Mononuclear cell (primary cell): ENCODE measurements at regions not wholly inside any gene's neighbourhood (a gene's known extent, or its start where the extent isn't known, plus 50 kb on each side); places are given as distances from the start of the nearest gene placed in this dataset.
"Not testable (repeated sequence)": the region's sequence is repeated elsewhere in the genome, so short reads cannot be mapped to it uniquely, and the experiment has no call there.

Experiments used
- H3K27me3 ChIP-seq: 2 replicates; pipeline ENCODE4 v1.6.0; 2011; ENCODE audit warnings: low read length, control low read depth; ENCODE audit not compliant: insufficient read depth
- H3K4me1 ChIP-seq: 2 replicates; pipeline ENCODE4 v1.5.1; 2011; ENCODE audit warnings: mild to moderate bottlenecking, low read length, control low read depth; ENCODE audit not compliant: insufficient read depth
- H3K4me3 ChIP-seq: 2 replicates; pipeline ENCODE4 v1.5.1; 2011; ENCODE audit warnings: mild to moderate bottlenecking, low read length, moderate library complexity
- H3K9me3 ChIP-seq: 2 replicates; pipeline ENCODE4 v1.5.1; 2011; ENCODE audit warnings: low read depth, mild to moderate bottlenecking, control low read depth, low read length

- Histone ChIP-seq H3K4me3 (no peak overlapping the region), H3K4me1 (no peaks in the 10 kb centered on the region), H3K9me3 (no peaks in the 10 kb centered on the region), H3K27me3 (no peaks in the 10 kb centered on the region)
These were observed 1185.5 kb downstream of the FAM181B start for GRCh38 chr11:81548123-81548522.

- not testable (repeated sequence) for H3K27me3 ChIP-seq, H3K9me3 ChIP-seq, H3K4me3 ChIP-seq, H3K4me1 ChIP-seq
These were observed 1193.9 kb downstream of the FAM181B start for GRCh38 chr11:81539806-81540205.

GRCh38 chr11:81515566-81515965 is 1218.1 kb downstream of the FAM181B start:
- no peak overlapping the region for H3K4me3 ChIP-seq
- no peaks in the 10 kb centered on the region for H3K27me3 ChIP-seq
- H3K9me3 ChIP-seq = no peaks in the 10 kb centered on the region
- H3K4me1 ChIP-seq = no peaks in the 10 kb centered on the region

GRCh38 chr11:81497202-81497804 is 1236.4 kb downstream of the FAM181B start:
- Histone ChIP-seq H3K9me3 (no peaks in the 10 kb centered on the region), H3K4me1 (no peaks in the 10 kb centered on the region), H3K27me3 (no peaks in the 10 kb centered on the region), H3K4me3 (no peak overlapping the region)

- no peak overlapping the region for H3K4me3 ChIP-seq
- H3K9me3 ChIP-seq = no peaks in the 10 kb centered on the region
- H3K4me1 ChIP-seq = no peaks in the 10 kb centered on the region
- H3K27me3 ChIP-seq = no peaks in the 10 kb centered on the region
These were observed 1237.1 kb downstream of the FAM181B start for GRCh38 chr11:81496601-81497000.

- H3K4me1 ChIP-seq = no peaks in the 10 kb centered on the region
- no peak overlapping the region for H3K4me3 ChIP-seq
- no peaks in the 10 kb centered on the region for H3K9me3 ChIP-seq
- no peaks in the 10 kb centered on the region for H3K27me3 ChIP-seq
These were observed 1237.9 kb downstream of the FAM181B start for GRCh38 chr11:81495699-81496292.

GRCh38 chr11:81494431-81494830 is 1239.2 kb downstream of the FAM181B start:
- H3K4me1 ChIP-seq = no peaks in the 10 kb centered on the region
- no peaks in the 10 kb centered on the region for H3K9me3 ChIP-seq
- H3K4me3 ChIP-seq = no peak overlapping the region

GRCh38 chr11:81492923-81493445 is 1240.7 kb downstream of the FAM181B start:
- Histone ChIP-seq H3K4me1 (no peaks in the 10 kb centered on the region), H3K9me3 (no peaks in the 10 kb centered on the region), H3K4me3 (no peak overlapping the region), H3K27me3 (no peaks in the 10 kb centered on the region)

More at GRCh38 chr11:81494431-81494830, 1239.2 kb downstream of the FAM181B start:
- no peaks in the 10 kb centered on the region for H3K27me3 ChIP-seq

- Histone ChIP-seq H3K4me1 (no peaks in the 10 kb centered on the region), H3K27me3 (no peaks in the 10 kb centered on the region), H3K9me3 (no peaks in the 10 kb centered on the region), H3K4me3 (no peak overlapping the region)
These were observed 1246.6 kb downstream of the FAM181B start for GRCh38 chr11:81487109-81487508.

- no peaks in the 10 kb centered on the region for H3K9me3 ChIP-seq
- H3K4me3 ChIP-seq = no peak overlapping the region
- H3K27me3 ChIP-seq = no peaks in the 10 kb centered on the region
- H3K4me1 ChIP-seq = no peaks in the 10 kb centered on the region
These were observed 1249.5 kb downstream of the FAM181B start for GRCh38 chr11:81484196-81484595.

- no peaks in the 10 kb centered on the region for H3K4me1 ChIP-seq
- no peaks in the 10 kb centered on the region for H3K9me3 ChIP-seq
- H3K27me3 ChIP-seq = no peaks in the 10 kb centered on the region
- no peak overlapping the region for H3K4me3 ChIP-seq
These were observed 1256.4 kb downstream of the FAM181B start for GRCh38 chr11:81477277-81477676.

- H3K4me3 ChIP-seq = no peak overlapping the region
- no peaks in the 10 kb centered on the region for H3K9me3 ChIP-seq
- H3K4me1 ChIP-seq = no peaks in the 10 kb centered on the region
These were observed 1257.3 kb downstream of the FAM181B start for GRCh38 chr11:81476345-81476744.

GRCh38 chr11:81472646-81473045 is 1261.0 kb downstream of the FAM181B start:
- no peak overlapping the region for H3K4me3 ChIP-seq
- no peaks in the 10 kb centered on the region for H3K4me1 ChIP-seq
- H3K27me3 ChIP-seq = no peaks in the 10 kb centered on the region
- H3K9me3 ChIP-seq = no peaks in the 10 kb centered on the region

More at GRCh38 chr11:81476345-81476744, 1257.3 kb downstream of the FAM181B start:
- H3K27me3 ChIP-seq = no peaks in the 10 kb centered on the region

- Histone ChIP-seq H3K9me3 (no peaks in the 10 kb centered on the region), H3K27me3 (no peaks in the 10 kb centered on the region), H3K4me1 (no peaks in the 10 kb centered on the region), H3K4me3 (no peak overlapping the region)
These were observed 1263.2 kb downstream of the FAM181B start for GRCh38 chr11:81470446-81470845.

GRCh38 chr11:81459766-81460306 is 1273.8 kb downstream of the FAM181B start:
- no peaks in the 10 kb centered on the region for H3K4me1 ChIP-seq
- no peak overlapping the region for H3K4me3 ChIP-seq
- no peaks in the 10 kb centered on the region for H3K27me3 ChIP-seq
- H3K9me3 ChIP-seq = no peaks in the 10 kb centered on the region
